MM.1S (cell line): ENCODE measurements at regions not wholly inside any gene's neighbourhood (a gene's known extent, or its start where the extent isn't known, plus 50 kb on each side); places are given as distances from the start of the nearest gene placed in this dataset.

Source experiments
- CTCF ChIP-seq: fragments of 300-600 bp; sonication (generic); IDR thresholded peaks from 2 replicates; pipeline ENCODE4 v1.5.1; 2016; ENCODE audit warnings: antibody characterized with exemption, low read length, mixed read lengths
- EZH2 ChIP-seq: fragments of 300-600 bp; sonication (generic); optimal IDR thresholded peaks from 2 replicates; pipeline ENCODE3; 2017; ENCODE audit warnings: low read depth, mild to moderate bottlenecking, antibody characterized with exemption, low read length, mixed read lengths
- EZH2phosphoT487 ChIP-seq: fragments of 300-600 bp; sonication (generic); IDR thresholded peaks from 2 replicates; pipeline ENCODE4 v1.6.1; 2018; ENCODE audit warnings: antibody characterized with exemption, low read length

GRCh38 chr2:122634256-122634655, 878.8 kb downstream of the TSN start:
- TF ChIP-seq CTCF (no peak), EZH2phosphoT487 (no peak), EZH2 (no peak)
